ENCODE measurements at regions not wholly inside any gene's neighbourhood (a gene's known extent, or its start where the extent isn't known, plus 50 kb on each side); places are given as distances from the start of the nearest gene placed in this dataset.

DNA sequence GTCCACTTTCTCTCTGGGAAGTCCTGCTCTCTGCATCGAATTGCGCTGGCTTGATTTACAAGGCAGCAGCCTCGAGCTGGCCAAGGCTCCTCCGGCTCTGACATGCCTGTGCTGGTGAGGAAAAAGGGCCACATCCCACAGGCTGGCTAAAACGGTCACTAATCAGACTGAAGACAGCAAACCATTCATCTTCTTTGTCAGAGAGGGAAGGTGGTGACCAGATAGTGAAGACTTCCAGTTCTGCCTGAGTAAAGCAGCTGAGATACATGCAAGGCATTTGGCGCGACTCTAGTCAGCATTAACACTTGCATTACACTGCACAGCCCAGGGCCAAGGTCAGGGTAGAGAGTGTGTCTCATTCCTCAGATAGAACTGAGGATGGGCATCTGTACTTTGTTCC, 203.2 kb upstream of the MAP3K7 start:
- DNase-seq (ENCODE audit: low spot score) = no peak

GRCh38 chr6:90788781-90789180, 201.9 kb upstream of the MAP3K7 start:
- DNase-seq (ENCODE audit: low spot score) = no peak

GRCh38 chr6:90787446-90787845, 200.6 kb upstream of the MAP3K7 start:
- no peak for DNase-seq (ENCODE audit: low spot score)

DNA sequence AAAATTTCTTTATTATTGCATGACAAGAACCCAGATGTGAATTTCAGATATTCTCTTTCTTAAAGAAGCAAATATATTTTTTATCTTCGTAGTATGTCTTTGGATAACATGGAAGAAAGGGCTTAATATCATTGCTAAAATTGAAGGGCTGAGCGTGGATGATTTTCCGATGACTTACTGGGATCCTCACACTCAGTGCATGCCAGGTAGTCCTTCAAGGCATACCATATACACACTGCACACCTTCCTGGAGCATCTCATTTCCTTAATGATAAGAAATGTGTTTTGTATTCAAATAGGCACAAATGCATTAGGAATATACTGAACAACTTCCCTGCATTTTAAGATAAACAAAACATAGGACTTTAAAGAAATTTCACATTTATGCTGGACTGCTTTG, 193.9 kb upstream of the MAP3K7 start:
- DNase-seq (ENCODE audit: low spot score) = no peak

DNA sequence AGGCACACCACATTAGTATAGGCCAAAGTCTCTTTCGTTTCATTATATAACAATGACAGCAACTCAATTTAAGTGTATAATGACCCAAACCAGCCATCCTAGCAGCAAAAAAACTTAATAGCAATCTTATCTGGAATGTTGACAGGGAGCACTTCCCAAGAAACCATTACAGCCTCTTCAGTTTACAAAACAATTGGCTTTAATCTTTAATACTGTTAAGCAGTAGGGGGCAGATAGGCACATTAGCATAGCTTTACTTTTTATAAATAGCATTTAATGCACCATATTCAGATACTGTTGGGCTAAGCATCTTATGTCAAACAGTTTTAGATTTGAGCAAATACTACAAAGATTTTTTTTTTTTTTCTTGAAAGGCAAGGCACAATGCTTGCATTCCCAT, 193.3 kb upstream of the MAP3K7 start:
- no peak for DNase-seq (ENCODE audit: low spot score)

GRCh38 chr6:90778417-90779203, 191.7 kb upstream of the MAP3K7 start:
- no peak for DNase-seq (ENCODE audit: low spot score)

GRCh38 chr6:90770778-90771177, 183.9 kb upstream of the MAP3K7 start:
- no peak for DNase-seq (ENCODE audit: low spot score)

DNA sequence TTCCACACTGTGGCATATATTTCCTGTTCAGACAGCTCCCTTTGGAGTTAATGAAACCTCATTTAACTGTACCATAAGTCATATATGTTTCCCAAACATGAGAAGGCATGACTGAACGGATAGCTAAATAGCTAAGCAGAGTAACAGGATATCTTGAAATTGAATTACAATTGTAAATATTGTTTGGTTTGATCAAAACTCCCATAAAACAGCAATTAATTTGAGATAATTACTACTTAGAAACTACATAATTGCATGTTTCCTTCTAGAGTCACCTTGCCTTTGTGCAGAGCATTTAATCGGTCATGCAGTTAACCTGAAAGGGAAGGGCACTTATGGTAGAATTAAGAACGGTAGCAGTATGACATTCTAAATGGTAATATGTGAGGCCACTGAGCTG, 179.0 kb upstream of the MAP3K7 start:
- no peak for DNase-seq (ENCODE audit: low spot score)

- no peak for DNase-seq (ENCODE audit: low spot score)
Observed at GRCh38 chr6:90765491-90765890, 178.6 kb upstream of the MAP3K7 start.

DNA sequence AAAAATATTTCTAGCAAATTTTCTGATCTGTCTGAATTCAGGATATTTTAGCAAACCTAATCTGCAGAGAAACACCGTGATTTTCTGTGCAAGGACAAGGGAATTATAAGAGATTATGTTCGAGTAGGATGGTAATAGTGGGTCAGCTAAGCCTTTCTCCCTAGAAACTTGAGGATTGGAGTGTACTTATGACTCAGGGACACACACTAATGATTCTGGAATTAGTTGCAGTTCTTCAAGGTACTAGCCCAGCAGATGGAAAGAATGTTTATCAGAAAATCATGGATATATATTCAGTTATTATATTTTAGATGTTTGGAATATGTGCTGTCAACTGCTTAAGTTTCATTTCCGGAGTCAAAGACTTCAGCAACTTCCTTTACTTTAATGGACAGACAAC, 177.1 kb upstream of the MAP3K7 start:
- DNase-seq (ENCODE audit: low spot score) = no peak

- no peak for DNase-seq (ENCODE audit: low spot score)
Observed at GRCh38 chr6:90759664-90760063, 172.8 kb upstream of the MAP3K7 start.

DNA sequence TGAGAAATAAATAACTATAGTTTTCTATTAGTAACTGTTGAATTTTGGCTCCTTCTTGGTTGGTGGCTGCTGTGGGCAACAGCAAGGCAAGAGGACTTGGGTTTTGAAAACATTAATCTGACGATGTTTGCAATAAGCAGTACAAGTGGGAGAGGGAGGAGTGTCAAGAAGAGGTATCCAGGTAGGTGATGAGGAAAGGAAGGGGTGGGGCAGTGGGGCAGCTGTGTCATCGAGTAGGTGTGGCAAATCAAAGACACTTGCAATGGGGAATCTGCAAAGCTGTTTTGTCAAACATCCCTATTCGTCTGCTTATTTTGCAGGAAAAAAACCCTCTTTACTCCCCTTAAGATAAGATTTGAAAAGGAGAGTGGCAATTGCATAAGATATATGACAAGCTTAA, 171.9 kb upstream of the MAP3K7 start:
- DNase-seq (ENCODE audit: low spot score) = no peak

DNA sequence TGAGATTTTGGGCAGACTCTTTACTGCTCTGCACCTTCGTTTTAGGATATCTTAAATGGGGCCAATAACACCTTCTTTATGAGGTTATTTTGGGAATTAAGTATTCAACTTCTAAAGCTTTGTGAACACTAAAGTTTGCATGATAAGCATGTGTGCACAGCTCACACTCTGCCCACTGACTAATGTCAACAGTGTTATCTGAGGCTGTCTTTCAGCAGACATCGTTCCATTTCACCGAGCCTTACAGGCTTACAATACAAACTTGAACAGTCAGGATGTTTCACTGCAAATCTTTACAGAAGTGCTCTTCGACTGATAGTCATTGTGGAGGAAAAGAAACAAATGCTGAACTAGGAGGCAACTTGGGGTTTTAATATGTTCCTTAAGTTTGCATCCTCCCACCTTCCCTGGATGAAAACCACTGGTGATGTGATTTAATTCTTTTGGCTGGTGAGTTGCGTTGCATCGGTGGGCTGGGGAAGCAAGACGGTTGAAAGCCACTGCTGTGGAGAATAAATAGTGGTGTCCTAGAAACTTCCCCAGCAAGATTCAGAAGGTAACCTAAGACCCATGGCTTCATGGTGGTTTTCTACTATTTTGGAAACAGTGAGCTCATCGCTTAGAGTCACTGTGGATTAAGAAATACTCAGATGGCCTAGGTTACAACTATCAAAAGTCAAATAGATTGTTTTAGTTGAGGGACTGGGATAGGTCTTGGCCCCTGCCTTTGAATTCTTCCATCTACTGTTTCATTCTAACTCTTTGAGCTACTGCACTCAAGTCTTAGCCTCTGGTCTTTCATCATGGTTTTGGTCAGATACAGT, 167.2 kb upstream of the MAP3K7 start:
- DNase-seq (ENCODE audit: low spot score) = no peak

DNA sequence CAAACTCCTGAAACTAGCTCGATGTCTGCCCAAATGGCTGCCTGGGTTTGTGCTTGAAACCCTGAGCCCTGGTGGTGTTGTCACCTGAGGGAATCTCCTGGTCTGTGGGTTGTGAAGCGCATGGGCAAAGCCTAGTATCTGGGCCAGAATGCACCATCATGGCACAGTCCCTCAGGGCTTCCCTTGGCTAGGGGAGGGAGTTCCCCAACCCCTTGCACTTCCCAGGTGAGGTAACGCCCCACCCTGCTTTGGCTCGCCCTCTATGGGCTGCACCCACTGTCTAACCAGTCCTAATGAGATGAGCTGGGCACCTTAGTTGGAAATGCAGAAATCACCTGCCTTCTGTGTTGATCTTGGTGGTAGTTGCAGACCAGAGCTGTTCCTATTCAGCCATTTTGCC, 152.9 kb upstream of the MAP3K7 start:
- DNase-seq (ENCODE audit: low spot score) = no peak

DNA sequence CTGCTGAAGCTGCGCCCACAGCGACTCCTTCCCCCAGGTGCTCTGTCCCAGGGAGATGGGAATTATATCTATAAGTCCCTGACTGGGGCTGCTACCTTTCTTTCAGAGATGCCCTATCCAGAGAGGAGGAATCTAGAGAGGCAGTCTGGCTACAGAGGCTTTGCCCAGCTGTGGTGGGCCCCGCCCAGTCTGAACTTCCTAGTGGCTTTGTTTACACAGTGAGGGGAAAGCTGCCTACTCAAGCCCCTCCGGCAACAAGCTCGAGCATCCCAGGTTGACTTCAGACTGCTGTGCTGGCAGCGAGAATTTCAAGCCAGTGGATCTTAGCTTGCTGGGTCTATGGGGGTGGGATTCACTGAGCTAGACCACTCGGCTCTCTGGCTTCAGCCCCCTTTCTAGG, 152.5 kb upstream of the MAP3K7 start:
- no peak for DNase-seq (ENCODE audit: low spot score)

DNA sequence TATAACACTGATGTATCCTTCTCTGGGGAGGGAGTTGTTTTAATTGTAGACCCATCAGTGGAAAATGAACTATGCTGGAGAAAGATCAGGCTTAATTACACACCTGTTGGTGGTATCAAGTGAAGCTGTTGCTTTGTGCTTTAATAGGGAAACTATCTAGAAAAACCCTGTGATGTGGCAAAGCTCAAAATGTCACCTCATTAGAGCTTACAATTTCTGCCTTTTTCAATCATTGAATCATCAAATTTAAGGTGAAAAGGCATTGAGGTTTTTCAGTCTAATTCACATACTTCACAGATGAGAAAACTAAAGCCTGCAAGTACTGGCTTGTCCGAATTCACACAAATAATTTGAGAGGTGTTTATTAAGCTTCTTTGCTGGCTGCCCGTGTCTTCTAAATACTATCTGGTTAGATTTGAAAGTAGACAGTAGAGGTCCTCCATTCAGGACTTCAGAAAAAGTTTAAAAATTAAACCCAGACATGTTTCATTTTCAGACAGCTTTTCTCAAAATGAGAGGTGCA, 143.3 kb upstream of the MAP3K7 start:
- no peak for DNase-seq (ENCODE audit: low spot score)

DNA sequence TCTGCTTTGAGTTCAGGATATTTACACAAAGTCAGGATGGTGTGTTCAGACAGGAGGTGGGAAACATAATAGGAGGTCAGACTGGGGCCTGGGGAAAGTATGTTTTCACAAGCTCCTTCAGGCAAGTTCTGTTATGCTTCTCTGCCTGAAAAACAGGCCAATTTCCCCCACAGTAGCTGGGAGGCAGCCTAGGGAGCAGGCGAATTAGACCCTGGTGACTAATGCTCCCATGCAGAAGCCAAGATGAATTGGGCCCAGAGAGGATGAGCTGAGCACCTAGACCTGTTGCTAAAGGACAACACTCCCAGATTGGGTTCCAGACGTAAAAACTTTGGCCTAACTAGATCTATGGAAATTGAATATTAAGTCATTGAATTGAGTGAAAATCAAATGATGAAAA, 142.2 kb upstream of the MAP3K7 start:
- no peak for DNase-seq (ENCODE audit: low spot score)

DNA sequence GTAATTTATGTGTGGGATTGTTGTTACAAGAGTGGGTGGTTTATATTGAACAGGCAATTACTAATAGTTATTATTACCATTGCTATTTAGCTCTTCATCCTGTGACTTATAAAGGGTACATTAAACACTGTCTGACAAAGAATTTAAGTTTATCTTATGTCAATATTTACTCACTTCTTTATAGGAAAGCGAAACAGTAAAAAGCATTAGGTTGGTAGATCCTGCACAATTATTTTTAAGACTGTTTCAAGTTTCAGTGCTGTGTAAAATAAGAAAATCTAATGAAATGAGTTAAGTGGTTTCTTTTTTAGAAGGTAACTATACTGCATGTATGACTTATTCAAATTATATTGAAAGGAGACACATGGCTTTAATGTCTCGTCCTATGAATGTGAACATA, 135.8 kb upstream of the MAP3K7 start:
- no peak for DNase-seq (ENCODE audit: low spot score)

DNA sequence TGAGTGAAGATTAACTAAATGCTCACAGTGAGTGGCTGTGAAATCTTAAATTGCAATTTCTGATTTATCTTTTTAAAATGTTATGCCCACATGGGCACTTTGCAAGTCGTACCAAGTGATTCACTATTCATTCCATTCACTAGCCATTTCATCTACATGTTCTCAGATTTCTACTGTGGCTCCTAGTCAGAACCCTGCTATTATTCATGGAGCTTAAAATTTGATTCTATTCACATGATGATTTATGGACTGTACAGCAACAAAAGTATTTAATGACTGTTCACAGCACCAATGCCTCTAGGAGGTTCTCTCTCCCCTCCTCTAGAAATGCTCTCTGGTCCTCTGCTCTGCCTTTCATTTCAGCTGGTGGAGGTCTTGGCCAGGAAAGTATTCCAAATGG, 133.5 kb upstream of the MAP3K7 start:
- DNase-seq (ENCODE audit: low spot score) = no peak

DNA sequence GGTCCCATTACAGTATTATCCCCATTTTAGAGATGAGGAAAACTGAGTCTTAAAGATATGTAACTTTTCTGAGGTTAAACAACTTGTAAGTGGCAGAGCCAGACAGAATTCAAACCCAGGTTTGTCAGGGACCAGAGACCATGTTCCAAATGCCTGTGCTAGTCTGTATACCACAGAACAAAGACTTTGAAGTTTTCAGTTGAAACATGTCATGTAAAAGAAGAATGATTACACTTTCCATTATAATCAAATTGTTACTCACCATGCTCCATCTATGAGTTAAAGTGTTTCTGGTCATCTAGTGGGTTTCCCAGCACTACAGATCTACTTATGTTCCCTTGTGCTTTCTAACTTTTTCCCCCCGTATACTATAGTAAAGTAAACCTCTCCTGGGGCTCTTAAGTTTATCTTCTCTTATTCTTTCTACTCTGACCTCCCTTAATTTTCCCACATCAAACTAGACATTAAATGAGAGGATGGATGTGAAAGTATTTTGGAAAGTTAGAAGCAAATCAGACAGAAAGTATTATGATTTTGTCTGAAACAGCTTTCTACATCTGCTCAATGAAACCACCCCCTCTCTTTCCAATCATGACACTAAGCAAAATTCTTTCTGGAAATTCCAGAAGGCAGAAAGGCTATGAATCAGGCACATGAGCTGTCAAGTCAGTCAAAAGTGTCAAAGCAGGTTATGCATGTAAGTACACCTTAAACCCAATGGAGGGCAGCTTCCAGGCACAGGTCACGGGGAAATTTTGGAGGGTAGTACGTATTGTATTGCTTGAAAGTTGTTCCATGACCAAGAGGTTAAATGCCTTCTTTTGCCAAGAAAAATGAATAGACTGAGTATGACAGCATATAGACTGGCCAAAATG, 132.7 kb upstream of the MAP3K7 start:
- DNase-seq (ENCODE audit: low spot score) = no peak

- DNase-seq (ENCODE audit: low spot score) = no peak
Observed at GRCh38 chr6:90716376-90716775, 129.5 kb upstream of the MAP3K7 start.

DNA sequence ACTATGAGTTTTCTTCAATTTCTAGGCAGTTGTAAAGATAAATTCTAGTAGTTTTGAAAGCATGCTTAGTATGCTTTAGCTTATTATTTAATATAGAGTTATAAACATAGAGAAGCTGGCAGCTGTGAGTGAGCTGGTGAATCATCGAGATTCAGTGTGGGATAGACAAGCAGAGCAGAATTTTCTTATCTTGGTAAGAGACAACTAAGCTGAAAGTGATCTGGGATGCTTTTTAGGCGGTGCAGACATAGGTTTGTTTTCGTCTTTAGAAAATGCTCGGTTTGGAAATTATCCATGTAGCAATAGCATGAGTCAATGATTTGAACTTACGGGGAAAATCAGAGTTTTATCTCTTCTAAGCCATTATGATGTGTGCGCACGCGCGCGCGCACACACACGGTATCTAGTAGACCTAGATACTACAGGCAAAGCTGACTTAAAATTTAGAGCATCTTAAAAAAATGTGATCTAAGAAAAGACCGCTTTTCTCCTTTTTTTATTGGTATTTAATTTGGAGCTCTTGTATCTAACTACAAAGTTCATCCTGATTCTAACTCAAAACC, 128.3 kb upstream of the MAP3K7 start:
- DNase-seq (ENCODE audit: low spot score) = no peak
